Fibroblast of lung (primary cell): ENCODE measurements at regions not wholly inside any gene's neighbourhood (a gene's known extent, or its start where the extent isn't known, plus 50 kb on each side); places are given as distances from the start of the nearest gene placed in this dataset.

Experiments used
- DNase-seq, 2 donors: peaks; one replicate each; pipeline versions ENCODE4 v3.0.0 to v3.0.0-alpha.2; 2010; ENCODE audit warnings: low read depth in 2 of 2
- H2AFZ ChIP-seq: 2 replicates; pipeline ENCODE4 v1.5.1; 2012; ENCODE audit warnings: low read length, control low read depth, inconsistent platforms
- H3K27ac ChIP-seq: 2 replicates; pipeline ENCODE4 v1.5.1; 2011; ENCODE audit warnings: low read length, control low read depth; ENCODE audit not compliant: insufficient read depth
- H3K27me3 ChIP-seq: 2 replicates; pipeline ENCODE4 v1.5.1; 2011; ENCODE audit warnings: mild to moderate bottlenecking, low read length; ENCODE audit not compliant: control insufficient read depth, insufficient read depth
- H3K36me3 ChIP-seq: 2 replicates; pipeline ENCODE4 v1.5.1; 2011; ENCODE audit warnings: low read length; ENCODE audit not compliant: control insufficient read depth, insufficient read depth
- H3K4me1 ChIP-seq: 2 replicates; pipeline ENCODE4 v1.5.1; 2011; ENCODE audit warnings: low read length; ENCODE audit not compliant: control insufficient read depth, insufficient read depth; ENCODE audit errors: extremely low read depth
- H3K4me2 ChIP-seq: 2 replicates; pipeline ENCODE4 v1.5.1; 2011; ENCODE audit warnings: low read length, control low read depth; ENCODE audit not compliant: insufficient read depth; ENCODE audit errors: extremely low read depth
- H3K4me3 ChIP-seq, 4 experiments: fragments of 200-600 bp in 1 of 4; sonication (generic) in 1 of 4; replicated peaks in 1 of 4; 2 replicates each; pipeline ENCODE4 v1.5.1; 2011 to 2016; ENCODE audit warnings: low read length in 4 of 4, low read depth in 3 of 4, mild to moderate bottlenecking in 3 of 4, control low read depth in 2 of 4, inconsistent platforms in 1 of 4, mixed read lengths in 1 of 4; ENCODE audit not compliant: insufficient read depth in 1 of 4; ENCODE audit errors: control extremely low read depth in 1 of 4
- H3K79me2 ChIP-seq: 2 replicates; pipeline ENCODE4 v1.5.1; 2012; ENCODE audit warnings: mild to moderate bottlenecking, low read length, inconsistent platforms; ENCODE audit not compliant: control insufficient read depth, insufficient read depth
- H3K9ac ChIP-seq: 2 replicates; pipeline ENCODE4 v1.5.1; 2011; ENCODE audit warnings: mild to moderate bottlenecking, low read length, control low read depth; ENCODE audit not compliant: insufficient read depth
- H3K9me3 ChIP-seq: 2 replicates; pipeline ENCODE4 v1.5.1; 2012; ENCODE audit warnings: low read depth, low read length; ENCODE audit not compliant: control insufficient read depth, insufficient read depth
- H4K20me1 ChIP-seq: 2 replicates; pipeline ENCODE4 v1.5.1; 2011; ENCODE audit warnings: low read length; ENCODE audit not compliant: control insufficient read depth, insufficient read depth; ENCODE audit errors: extremely low read depth
- CTCF ChIP-seq, 2 donors: IDR thresholded peaks in 1 of 2; conservative IDR thresholded peaks in 1 of 2; 1 replicate in 1 of 2; 2 replicates in 1 of 2; pipeline ENCODE4 v1.5.1; 2011 to 2012; ENCODE audit warnings: low read length in 2 of 2, control low read depth in 1 of 2, inconsistent platforms in 1 of 2, low read depth in 1 of 2, mild to moderate bottlenecking in 1 of 2
- EZH2 ChIP-seq: IDR thresholded peaks from 2 replicates; pipeline ENCODE4 v1.5.1; 2012; ENCODE audit warnings: low read length, control low read depth, mild to moderate bottlenecking; ENCODE audit errors: missing control alignments

DNA sequence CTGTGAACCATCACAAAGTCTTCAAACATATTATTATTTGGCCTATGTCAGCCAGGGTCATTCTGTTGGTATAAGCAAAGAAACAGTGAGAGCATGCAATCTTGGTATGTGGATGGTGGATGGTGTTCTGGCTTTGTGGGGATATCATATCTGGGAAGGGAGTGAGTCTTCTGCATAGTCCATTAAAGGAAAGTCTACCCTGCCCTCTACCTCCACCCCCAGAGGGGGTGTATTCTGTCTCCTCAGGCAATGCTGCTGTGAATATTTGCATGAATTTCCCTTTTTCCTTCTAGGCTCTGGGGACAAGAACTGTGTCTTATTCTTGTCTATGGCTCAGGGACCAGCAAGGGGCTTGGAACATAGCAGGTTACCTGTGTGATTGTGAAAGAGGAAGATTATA is 495.8 kb downstream of the PDCD6IP start:
- no peaks in the 10 kb centered on the region for H3K27me3 ChIP-seq
- no peaks in the 10 kb centered on the region for H3K4me1 ChIP-seq
- no peak overlapping the region for H3K4me2 ChIP-seq
- H3K36me3 ChIP-seq = no peaks in the 10 kb centered on the region
- H2AFZ ChIP-seq = no peak overlapping the region
- H3K4me3 ChIP-seq = no peak overlapping the region
- no peaks in the 10 kb centered on the region for H3K9me3 ChIP-seq
- H3K9ac ChIP-seq = no peak overlapping the region
- no peak for DNase-seq
- H3K27ac ChIP-seq = no peak overlapping the region
- no peak for TF ChIP-seq EZH2
- no peak for TF ChIP-seq CTCF (conservative IDR thresholded peaks at IDR 0.05 in 1 of 2, IDR thresholded peaks at IDR 0.05 in 1 of 2; ENCODE audit: low read depth in 1 of 2, low read length in 2 of 2)
- no peaks in the 10 kb centered on the region for H3K79me2 ChIP-seq
- H4K20me1 ChIP-seq = no peaks in the 10 kb centered on the region

DNA sequence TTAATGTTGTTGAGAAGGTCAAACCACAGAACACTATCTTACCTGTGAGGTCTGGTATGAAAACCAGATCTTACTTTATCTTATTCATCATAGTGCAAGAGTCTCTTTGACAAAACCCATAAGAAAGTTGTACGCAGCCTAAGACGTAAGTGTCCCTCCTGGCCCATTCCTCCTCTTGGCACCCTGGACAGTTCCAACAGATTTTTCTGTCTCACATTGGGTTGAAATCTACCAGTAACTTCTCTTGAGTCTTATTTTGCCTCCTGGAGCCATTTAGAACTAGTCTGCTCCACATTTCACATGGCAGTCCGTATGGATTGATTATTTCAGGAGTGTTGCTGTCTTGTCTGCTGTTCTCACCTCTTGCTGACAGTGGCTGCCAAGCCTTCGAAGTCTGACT is 498.4 kb downstream of the PDCD6IP start:
- Histone ChIP-seq H4K20me1 (no peaks in the 10 kb centered on the region), H3K36me3 (no peaks in the 10 kb centered on the region), H3K4me2 (no peak overlapping the region), H3K27ac (no peak overlapping the region), H3K4me1 (no peaks in the 10 kb centered on the region), H2AFZ (no peak overlapping the region), H3K9me3 (no peaks in the 10 kb centered on the region), H3K27me3 (no peaks in the 10 kb centered on the region), H3K4me3 (no peak overlapping the region), H3K9ac (no peak overlapping the region), H3K79me2 (no peaks in the 10 kb centered on the region)
- no peak for TF ChIP-seq CTCF (conservative IDR thresholded peaks at IDR 0.05 in 1 of 2, IDR thresholded peaks at IDR 0.05 in 1 of 2; ENCODE audit: low read depth in 1 of 2, low read length in 2 of 2)
- TF ChIP-seq EZH2 = no peak
- DNase-seq = no peak

DNA sequence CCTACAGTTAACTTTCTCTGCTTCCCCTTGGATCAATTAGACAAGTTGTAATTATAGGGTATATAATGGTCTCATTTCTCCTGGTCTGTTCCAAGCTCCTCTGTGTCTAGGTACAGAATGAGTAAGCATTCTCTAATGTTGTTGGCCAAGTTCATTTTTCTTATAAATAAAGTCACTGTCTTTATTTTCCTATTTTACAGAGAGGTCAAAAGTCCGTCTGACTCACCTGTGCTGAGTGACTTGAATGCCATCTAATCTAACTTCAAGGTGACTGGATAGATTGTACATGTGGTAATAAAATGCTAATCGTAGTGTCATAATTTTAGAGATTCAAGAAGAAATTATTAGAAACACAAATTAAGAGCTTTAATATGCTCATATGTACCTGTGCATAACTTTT is 500.2 kb downstream of the PDCD6IP start:
- no peaks in the 10 kb centered on the region for H3K79me2 ChIP-seq
- no peaks in the 10 kb centered on the region for H3K27me3 ChIP-seq
- H3K4me2 ChIP-seq = no peak overlapping the region
- no peak overlapping the region for H3K27ac ChIP-seq
- H2AFZ ChIP-seq = no peak overlapping the region
- H4K20me1 ChIP-seq = no peaks in the 10 kb centered on the region
- no peaks in the 10 kb centered on the region for H3K9me3 ChIP-seq
- H3K4me1 ChIP-seq = no peaks in the 10 kb centered on the region
- DNase-seq = no peak
- H3K9ac ChIP-seq = no peak overlapping the region
- TF ChIP-seq EZH2 = no peak
- no peak for TF ChIP-seq CTCF (conservative IDR thresholded peaks at IDR 0.05 in 1 of 2, IDR thresholded peaks at IDR 0.05 in 1 of 2; ENCODE audit: low read depth in 1 of 2, low read length in 2 of 2)
- H3K36me3 ChIP-seq = no peaks in the 10 kb centered on the region
- H3K4me3 ChIP-seq = no peak overlapping the region
